ENCODE measurements at regions not wholly inside any gene's neighbourhood (a gene's known extent, or its start where the extent isn't known, plus 50 kb on each side); places are given as distances from the start of the nearest gene placed in this dataset.

- TF ChIP-seq CTCF (IDR thresholded peaks at IDR 0.05; ENCODE audit: low read depth, low read length, poor library complexity, severe bottlenecking) (no peak), EZH2phosphoT487 (IDR thresholded peaks at IDR 0.05; ENCODE audit: borderline replicate concordance, low read length) (no peak)
Measured at GRCh38 chr3:146899171-146899570, 294.0 kb upstream of the PLSCR5 start.

Measured in DOHH2 (cell line).